Activated T-cell treated with anti-CD3 and anti-CD28 coated beads, Interleukin-2, amount 50 U/mL, for 24 hours (primary cell): ENCODE measurements at regions not wholly inside any gene's neighbourhood (a gene's known extent, or its start where the extent isn't known, plus 50 kb on each side); places are given as distances from the start of the nearest gene placed in this dataset.

ENCODE experiments used
- DNase-seq: peaks from one replicate; pipeline ENCODE4 v3.0.0-alpha.2; 2020
- H3K27ac Mint-ChIP-seq: 2 replicates; pipeline ENCODE4 v1.8.0; 2020; ENCODE audit warnings: mild to moderate bottlenecking, mixed read lengths
- H3K27me3 Mint-ChIP-seq: 2 replicates; pipeline ENCODE4 v1.8.0; 2020; ENCODE audit warnings: mixed read lengths
- H3K36me3 Mint-ChIP-seq: 2 replicates; pipeline ENCODE4 v1.8.0; 2020; ENCODE audit warnings: low read depth, mixed read lengths
- H3K4me1 Mint-ChIP-seq: 2 replicates; pipeline ENCODE4 v1.8.0; 2020; ENCODE audit warnings: low read depth, mixed read lengths
- H3K4me3 Mint-ChIP-seq: 2 replicates; pipeline ENCODE4 v1.8.0; 2020; ENCODE audit warnings: mild to moderate bottlenecking, moderate library complexity, mixed read lengths
- H3K9me3 Mint-ChIP-seq: 2 replicates; pipeline ENCODE4 v1.8.0; 2020; ENCODE audit warnings: mixed read lengths

DNA sequence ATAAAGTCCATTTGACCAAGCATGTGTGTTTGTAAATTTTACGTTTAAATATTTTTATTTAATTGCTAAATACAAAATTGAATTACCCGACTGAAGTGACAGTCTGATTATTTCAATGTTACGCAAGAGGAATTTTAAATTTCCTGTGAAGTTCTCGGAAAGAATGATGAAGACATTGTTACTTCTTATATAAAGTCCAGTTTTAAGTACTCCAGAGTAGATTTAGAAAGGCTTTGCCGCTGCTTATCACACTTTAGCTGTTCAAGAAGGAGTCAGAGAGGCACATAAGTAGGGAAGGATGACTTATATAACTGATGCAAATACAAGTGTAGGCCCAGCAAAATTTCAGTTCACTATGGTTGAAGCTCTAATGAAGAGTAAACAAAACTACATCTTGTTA lies 265.1 kb upstream of the CITED2 start:
- DNase-seq = no peak
- H3K27ac Mint-ChIP-seq = no peak overlapping the region
- no peaks in the 10 kb centered on the region for H3K36me3 Mint-ChIP-seq
- H3K4me3 Mint-ChIP-seq = no peak overlapping the region
- H3K27me3 Mint-ChIP-seq = peaks cover 24% of the 10 kb centered on the region
- H3K9me3 Mint-ChIP-seq = no peaks in the 10 kb centered on the region
- H3K4me1 Mint-ChIP-seq = peaks cover 8% of the 10 kb centered on the region

- H3K4me1 Mint-ChIP-seq = peaks cover 8% of the 10 kb centered on the region
- no peak overlapping the region for H3K27ac Mint-ChIP-seq
- peaks cover 24% of the 10 kb centered on the region for H3K27me3 Mint-ChIP-seq
- no peaks in the 10 kb centered on the region for H3K9me3 Mint-ChIP-seq
- H3K4me3 Mint-ChIP-seq = no peak overlapping the region
- H3K36me3 Mint-ChIP-seq = no peaks in the 10 kb centered on the region
- DNase-seq = no peak
Measured at GRCh38 chr6:139638179-139638941, 263.9 kb upstream of the CITED2 start.

DNA sequence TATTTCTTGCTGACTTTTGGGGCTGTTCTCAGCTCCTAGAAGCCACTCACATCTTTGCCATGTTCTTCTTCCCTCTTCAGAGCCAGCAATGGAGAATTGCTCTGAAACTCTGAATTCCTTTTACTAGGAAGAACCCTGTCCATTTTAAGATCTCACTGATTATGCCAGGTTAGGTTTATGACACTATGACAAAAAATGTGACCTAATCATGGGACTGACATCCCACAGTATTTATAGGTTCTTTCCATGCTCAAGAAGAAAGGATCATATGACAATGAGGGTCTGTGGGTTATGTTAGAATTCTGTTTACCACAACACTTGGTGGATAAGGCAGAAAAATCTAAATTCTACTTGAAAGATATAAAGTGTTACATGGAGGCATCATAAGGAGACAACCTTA lies 263.3 kb upstream of the CITED2 start:
- no peak for DNase-seq
- peaks cover 8% of the 10 kb centered on the region for H3K4me1 Mint-ChIP-seq
- H3K4me3 Mint-ChIP-seq = no peak overlapping the region
- no peaks in the 10 kb centered on the region for H3K9me3 Mint-ChIP-seq
- H3K27ac Mint-ChIP-seq = no peak overlapping the region
- H3K27me3 Mint-ChIP-seq = peaks cover 24% of the 10 kb centered on the region
- H3K36me3 Mint-ChIP-seq = no peaks in the 10 kb centered on the region

GRCh38 chr6:139636391-139636790 lies 261.9 kb upstream of the CITED2 start:
- Mint-ChIP-seq H3K4me3 (no peak overlapping the region), H3K4me1 (peaks cover 8% of the 10 kb centered on the region), H3K27ac (no peak overlapping the region), H3K27me3 (peaks cover 30% of the 10 kb centered on the region), H3K9me3 (no peaks in the 10 kb centered on the region), H3K36me3 (no peaks in the 10 kb centered on the region)
- no peak for DNase-seq

GRCh38 chr6:139635401-139636130 lies 261.1 kb upstream of the CITED2 start:
- no peak for DNase-seq
- Mint-ChIP-seq H3K27me3 (peaks cover 25% of the 10 kb centered on the region), H3K4me3 (no peak overlapping the region), H3K4me1 (peaks cover 3% of the 10 kb centered on the region), H3K9me3 (no peaks in the 10 kb centered on the region), H3K36me3 (no peaks in the 10 kb centered on the region), H3K27ac (no peak overlapping the region)

DNA sequence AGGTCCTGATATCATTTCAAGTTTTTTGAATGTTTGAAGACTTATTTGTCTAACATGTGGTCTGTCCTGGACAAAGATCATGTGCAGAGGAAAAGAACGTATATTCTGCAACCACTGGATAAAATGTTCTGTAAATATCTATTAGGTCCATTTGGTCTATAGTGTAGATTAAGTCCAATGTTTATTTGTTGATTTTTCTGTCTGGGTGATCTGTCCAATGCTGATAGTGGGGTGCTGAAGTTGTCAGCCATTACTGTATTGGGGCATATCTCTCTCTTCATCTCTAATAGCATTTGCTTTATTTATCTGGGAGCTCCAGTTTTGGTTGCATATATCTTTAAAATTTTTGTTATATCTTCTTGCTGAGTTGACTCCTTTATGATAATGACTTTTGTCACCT lies 258.4 kb upstream of the CITED2 start:
- Mint-ChIP-seq H3K9me3 (no peaks in the 10 kb centered on the region), H3K4me3 (no peak overlapping the region), H3K4me1 (no peaks in the 10 kb centered on the region), H3K36me3 (no peaks in the 10 kb centered on the region), H3K27ac (no peak overlapping the region), H3K27me3 (peaks cover 26% of the 10 kb centered on the region)
- no peak for DNase-seq

DNA sequence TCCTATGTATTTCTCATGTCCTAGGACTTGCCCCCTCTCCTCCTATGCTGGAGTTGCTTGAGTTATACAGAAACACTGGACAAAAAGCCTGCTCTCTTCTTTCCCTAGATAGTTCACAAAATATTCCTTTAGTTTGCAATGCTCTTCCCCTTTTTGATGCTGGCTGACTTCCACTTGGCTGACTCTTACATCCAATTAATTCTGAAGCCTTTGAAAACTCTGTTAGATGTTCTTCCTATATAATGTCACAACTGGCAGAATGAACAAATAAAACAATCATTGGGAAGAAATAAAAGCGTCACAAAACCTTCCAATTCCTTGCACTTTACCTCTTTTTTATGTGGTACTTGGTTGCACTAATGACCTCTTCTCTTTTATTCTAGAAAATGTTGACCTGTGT lies 253.8 kb upstream of the CITED2 start:
- DNase-seq = no peak
- Mint-ChIP-seq H3K9me3 (no peaks in the 10 kb centered on the region), H3K27me3 (peaks cover 14% of the 10 kb centered on the region), H3K4me3 (no peak overlapping the region), H3K4me1 (peaks cover 4% of the 10 kb centered on the region), H3K36me3 (no peaks in the 10 kb centered on the region), H3K27ac (no peak overlapping the region)

DNA sequence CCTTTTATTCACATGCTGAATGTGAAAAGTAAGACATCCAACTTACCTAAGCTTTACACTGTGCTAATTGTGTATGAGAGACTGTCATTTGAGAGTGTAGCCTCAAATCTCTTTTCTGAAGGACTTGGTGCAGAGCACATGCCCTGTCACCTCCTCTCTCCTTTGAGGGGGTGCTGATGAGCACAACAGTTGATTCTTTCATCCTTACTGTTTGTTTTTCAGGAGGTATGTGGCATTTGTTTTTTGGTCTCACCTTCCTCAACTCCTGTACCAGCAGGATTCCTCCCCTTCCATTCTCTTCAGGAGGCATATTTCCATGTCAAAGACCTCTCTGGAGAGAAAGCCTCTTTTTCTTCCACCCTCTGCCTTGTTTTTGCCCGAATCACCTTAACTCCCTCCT lies 252.6 kb upstream of the CITED2 start:
- Mint-ChIP-seq H3K9me3 (no peaks in the 10 kb centered on the region), H3K4me3 (no peak overlapping the region), H3K27me3 (peaks cover 14% of the 10 kb centered on the region), H3K27ac (no peak overlapping the region), H3K4me1 (peaks cover 4% of the 10 kb centered on the region), H3K36me3 (no peaks in the 10 kb centered on the region)
- no peak for DNase-seq

DNA sequence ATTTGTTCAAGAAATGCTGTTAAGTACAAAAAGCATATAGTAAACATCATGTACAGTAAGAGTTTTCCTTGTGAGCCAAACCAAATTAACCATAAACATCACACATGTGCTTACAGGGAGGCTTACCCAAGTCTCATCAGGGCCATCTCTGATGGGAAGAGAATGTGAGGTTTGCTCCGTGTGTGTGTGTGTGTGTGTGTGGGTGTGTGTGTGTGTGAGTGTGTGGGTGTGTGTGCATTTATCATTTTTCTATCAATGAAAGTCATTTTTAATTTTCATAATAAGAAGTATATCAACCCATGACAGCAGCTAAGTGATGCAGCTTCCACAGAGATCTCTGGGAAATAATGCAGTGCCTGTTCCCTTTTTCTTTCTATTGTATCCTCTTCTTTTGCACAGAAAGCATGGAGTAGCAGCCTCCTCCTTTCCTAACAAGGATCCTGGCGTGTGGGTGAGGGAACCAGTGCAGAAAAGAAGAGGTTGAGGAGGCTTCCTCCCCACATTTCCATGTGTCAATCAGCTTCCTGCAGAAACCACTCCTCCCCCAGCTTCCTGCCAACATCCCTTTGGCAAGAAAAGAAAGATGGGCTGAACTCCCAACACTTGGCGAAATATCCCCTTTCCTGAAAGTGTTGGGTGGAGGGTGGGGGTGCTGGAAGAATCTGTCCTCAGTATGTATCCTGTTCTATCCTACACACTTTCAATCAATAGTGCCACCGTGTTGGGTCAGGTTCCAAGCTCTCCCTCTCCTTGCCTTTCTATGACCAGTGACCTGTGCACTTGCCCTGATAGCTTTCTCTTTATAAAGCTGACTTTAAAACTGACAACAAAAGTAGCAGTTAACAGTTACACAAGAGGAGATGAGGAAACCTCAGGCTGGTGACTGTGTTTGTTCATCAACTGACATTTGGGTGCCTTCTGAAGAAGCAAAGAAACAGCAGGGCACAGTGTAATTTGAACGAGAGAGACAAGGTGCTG lies 251.8 kb upstream of the CITED2 start:
- Mint-ChIP-seq H3K36me3 (no peaks in the 10 kb centered on the region), H3K9me3 (no peaks in the 10 kb centered on the region), H3K4me3 (no peak overlapping the region), H3K27ac (no peak overlapping the region), H3K4me1 (peaks cover 4% of the 10 kb centered on the region), H3K27me3 (peaks cover 8% of the 10 kb centered on the region)
- DNase-seq = no peak

DNA sequence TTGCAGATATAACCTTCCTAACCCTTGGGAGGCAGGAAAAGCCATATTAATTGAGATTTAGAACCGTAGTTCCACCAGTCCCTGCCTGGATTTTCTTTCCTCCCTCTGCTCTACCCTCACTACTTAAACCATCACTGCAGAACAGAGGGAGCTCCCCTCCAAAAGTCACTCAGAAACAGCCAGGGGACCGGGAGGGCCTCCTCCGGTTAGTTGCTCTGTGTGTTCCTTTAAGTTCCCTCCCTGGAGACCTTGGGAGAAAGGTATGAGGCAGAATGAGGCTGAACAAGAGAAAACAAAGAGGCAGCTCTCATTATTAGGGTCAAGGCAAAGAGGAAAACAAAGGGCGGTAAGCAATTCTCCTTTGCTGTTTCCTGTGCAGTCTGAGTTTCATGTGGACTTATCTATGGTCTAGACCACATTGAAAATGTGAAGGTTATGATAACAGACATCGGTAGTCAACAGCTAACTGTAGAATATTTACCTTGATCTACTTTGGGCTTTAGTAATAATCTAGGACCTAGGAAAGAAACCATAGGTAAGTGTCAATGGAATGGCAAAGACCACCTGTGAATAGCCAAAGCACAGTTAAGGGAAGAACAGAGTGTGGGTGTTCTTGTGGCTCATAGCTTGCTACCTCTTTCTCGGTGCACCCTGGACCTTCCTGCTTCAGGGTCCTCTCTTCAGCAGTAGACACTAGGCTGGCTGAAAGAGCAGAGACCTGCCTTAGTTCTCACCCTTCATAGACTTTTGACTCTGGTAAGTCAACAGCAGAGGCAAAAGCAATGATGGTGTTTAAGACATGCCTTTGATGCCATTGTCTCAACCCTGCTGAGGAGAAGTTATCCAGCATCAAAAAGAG lies 250.9 kb upstream of the CITED2 start:
- peaks cover 4% of the 10 kb centered on the region for H3K4me1 Mint-ChIP-seq
- no peak for DNase-seq
- H3K27ac Mint-ChIP-seq = no peak overlapping the region
- no peak overlapping the region for H3K4me3 Mint-ChIP-seq
- H3K9me3 Mint-ChIP-seq = no peaks in the 10 kb centered on the region
- peaks cover 7% of the 10 kb centered on the region for H3K27me3 Mint-ChIP-seq
- no peaks in the 10 kb centered on the region for H3K36me3 Mint-ChIP-seq

DNA sequence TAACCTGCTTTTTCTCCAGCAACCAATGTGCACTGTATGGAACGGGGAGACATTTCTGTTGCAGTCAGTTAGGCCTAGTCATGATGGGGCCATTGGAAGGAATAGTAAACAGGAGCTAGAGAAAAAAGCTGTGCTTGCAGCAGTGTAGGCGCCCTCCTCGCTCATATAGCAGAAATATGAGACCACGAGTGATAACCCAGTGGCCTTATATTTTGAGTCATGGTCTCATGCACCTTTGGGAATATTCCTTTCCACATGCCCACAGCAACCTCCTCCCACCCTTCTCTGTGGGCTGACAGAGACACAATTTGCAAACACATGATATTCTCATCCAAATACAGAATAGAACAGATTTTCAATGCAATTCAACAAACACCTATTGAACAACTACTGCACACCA lies 248.9 kb upstream of the CITED2 start:
- peaks cover 3% of the 10 kb centered on the region for H3K27me3 Mint-ChIP-seq
- peaks cover 4% of the 10 kb centered on the region for H3K4me1 Mint-ChIP-seq
- H3K9me3 Mint-ChIP-seq = no peaks in the 10 kb centered on the region
- H3K27ac Mint-ChIP-seq = no peak overlapping the region
- H3K4me3 Mint-ChIP-seq = no peak overlapping the region
- no peak for DNase-seq
- H3K36me3 Mint-ChIP-seq = no peaks in the 10 kb centered on the region

DNA sequence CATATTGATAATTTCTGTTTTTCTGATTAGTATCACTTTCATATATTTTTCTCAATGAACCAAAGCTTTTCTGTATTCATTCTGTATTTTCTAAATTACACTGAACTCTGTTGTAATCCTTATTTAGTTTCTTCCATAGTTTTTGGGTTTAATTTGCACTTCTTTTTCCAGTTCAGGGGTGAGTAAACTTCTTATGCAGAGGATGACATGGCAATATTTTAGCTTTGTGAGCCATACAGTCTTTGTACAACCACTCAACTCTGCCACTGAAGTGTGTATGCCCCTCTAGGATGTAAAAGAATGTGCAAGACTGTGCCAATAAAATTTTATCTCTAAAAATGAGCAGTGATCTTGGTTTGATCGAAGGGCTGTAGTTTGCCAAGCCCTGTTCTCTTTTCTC lies 239.0 kb upstream of the CITED2 start:
- Mint-ChIP-seq H3K27ac (no peak overlapping the region), H3K4me3 (no peak overlapping the region), H3K4me1 (peaks cover 4% of the 10 kb centered on the region), H3K36me3 (no peaks in the 10 kb centered on the region), H3K9me3 (no peaks in the 10 kb centered on the region), H3K27me3 (no peaks in the 10 kb centered on the region)
- no peak for DNase-seq

DNA sequence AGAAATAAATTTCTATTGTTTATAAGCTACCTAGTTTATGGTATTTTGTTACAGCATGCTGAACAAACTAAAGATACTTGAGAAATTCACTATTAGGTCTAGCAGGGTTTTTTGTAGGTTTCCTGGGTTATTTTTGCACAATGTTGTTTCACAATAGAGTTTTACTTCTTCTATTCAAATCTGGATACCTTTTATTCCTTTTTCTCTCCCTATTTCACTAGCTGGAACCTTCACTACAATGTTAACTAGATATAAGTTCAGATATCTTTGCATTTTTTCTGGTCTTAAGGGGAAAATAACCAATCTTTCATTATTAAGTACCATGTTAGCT lies 237.7 kb upstream of the CITED2 start:
- no peak overlapping the region for H3K27ac Mint-ChIP-seq
- no peaks in the 10 kb centered on the region for H3K9me3 Mint-ChIP-seq
- no peaks in the 10 kb centered on the region for H3K36me3 Mint-ChIP-seq
- no peaks in the 10 kb centered on the region for H3K27me3 Mint-ChIP-seq
- peaks cover 4% of the 10 kb centered on the region for H3K4me1 Mint-ChIP-seq
- H3K4me3 Mint-ChIP-seq = no peak overlapping the region
- DNase-seq = no peak
